Liver (tissue), 8 donors: ENCODE measurements at regions not wholly inside any gene's neighbourhood (a gene's known extent, or its start where the extent isn't known, plus 50 kb on each side); places are given as distances from the start of the nearest gene placed in this dataset.

Experiments
- DNase-seq: peaks from one replicate; pipeline ENCODE4 v3.0.0-alpha.2; 2017; ENCODE audit warnings: low spot score
- H3K27ac ChIP-seq, 2 donors: one replicate each; pipeline ENCODE4 v1.7.0; 2013; ENCODE audit warnings: inconsistent platforms in 2 of 2, low read length in 2 of 2, control low read depth in 1 of 2, low read depth in 1 of 2, mild to moderate bottlenecking in 1 of 2
- H3K27me3 ChIP-seq, 4 donors: one replicate each; pipeline versions ENCODE4 v1.6.1 to v1.7.0; 2013; ENCODE audit warnings: low read length in 3 of 4, inconsistent platforms in 1 of 4, mild to moderate bottlenecking in 1 of 4, moderate library complexity in 1 of 4; ENCODE audit not compliant: control insufficient read depth in 4 of 4, insufficient read depth in 4 of 4
- H3K36me3 ChIP-seq, 4 donors: one replicate each; pipeline versions ENCODE4 v1.6.1 to v1.7.0; 2013; ENCODE audit warnings: low read length in 3 of 4, mild to moderate bottlenecking in 3 of 4, low read depth in 1 of 4, moderate library complexity in 1 of 4; ENCODE audit not compliant: control insufficient read depth in 4 of 4, insufficient read depth in 3 of 4
- H3K4me1 ChIP-seq, 4 donors: one replicate each; pipeline versions ENCODE4 v1.6.1 to v1.7.0; 2013; ENCODE audit warnings: low read length in 3 of 4, mild to moderate bottlenecking in 3 of 4, moderate library complexity in 1 of 4; ENCODE audit not compliant: control insufficient read depth in 4 of 4, insufficient read depth in 4 of 4
- H3K4me3 ChIP-seq, 3 donors: one replicate each; pipeline versions ENCODE4 v1.6.1 to v1.7.0; 2013; ENCODE audit warnings: low read length in 3 of 3, control low read depth in 1 of 3, low read depth in 1 of 3, mild to moderate bottlenecking in 1 of 3
- H3K9ac ChIP-seq, 2 donors: one replicate each; pipeline ENCODE4 v1.7.0; 2013; ENCODE audit warnings: low read length in 2 of 2, mild to moderate bottlenecking in 2 of 2, moderate library complexity in 2 of 2, control low read depth in 1 of 2, low read depth in 1 of 2
- H3K9me3 ChIP-seq, 4 donors: one replicate each; pipeline versions ENCODE4 v1.6.1 to v1.7.0; 2013; ENCODE audit warnings: low read length in 3 of 4; ENCODE audit not compliant: control insufficient read depth in 4 of 4
- ATF3 ChIP-seq: IDR thresholded peaks from 2 replicates; pipeline ENCODE4 v1.6.1; 2016; ENCODE audit warnings: antibody characterized with exemption
- CTCF ChIP-seq: fragments of 150-350 bp; IDR thresholded peaks from 2 replicates; pipeline ENCODE4 v1.5.1; 2017; ENCODE audit warnings: improper control_type of control experiment, low read depth, low read length; ENCODE audit not compliant: missing input control
- EGR1 ChIP-seq, 2 donors: IDR thresholded peaks; 2 replicates each; pipeline ENCODE4 v1.6.1; 2016 to 2018; ENCODE audit warnings: antibody characterized with exemption in 2 of 2, low read depth in 2 of 2
- FOXA1 ChIP-seq: IDR thresholded peaks from 2 replicates; pipeline ENCODE4 v1.6.1; 2016; ENCODE audit warnings: antibody characterized with exemption
- FOXA2 ChIP-seq: IDR thresholded peaks from 2 replicates; pipeline ENCODE4 v1.6.1; 2016; ENCODE audit warnings: antibody characterized with exemption
- GABPA ChIP-seq, 2 donors: IDR thresholded peaks in 1 of 2; conservative IDR thresholded peaks in 1 of 2; 2 replicates each; pipeline ENCODE4 v1.6.1; 2016; ENCODE audit warnings: antibody characterized with exemption in 2 of 2, mild to moderate bottlenecking in 1 of 2, moderate library complexity in 1 of 2
- HNF4A ChIP-seq, 2 donors: conservative IDR thresholded peaks; 2 replicates each; pipeline ENCODE4 v1.6.1; 2016; ENCODE audit warnings: antibody characterized with exemption in 2 of 2, mild to moderate bottlenecking in 2 of 2
- HNF4G ChIP-seq: IDR thresholded peaks from 2 replicates; pipeline ENCODE4 v1.6.1; 2016; ENCODE audit warnings: antibody characterized with exemption
- JUND ChIP-seq, 2 donors: IDR thresholded peaks; 2 replicates each; pipeline ENCODE4 v1.6.1; 2016; ENCODE audit warnings: antibody characterized with exemption in 2 of 2
- MAX ChIP-seq: IDR thresholded peaks from 2 replicates; pipeline ENCODE4 v1.6.1; 2016; ENCODE audit warnings: antibody characterized with exemption
- NR2F2 ChIP-seq: IDR thresholded peaks from 2 replicates; pipeline ENCODE4 v1.6.1; 2016; ENCODE audit warnings: antibody characterized with exemption
- RAD21 ChIP-seq, 2 donors: IDR thresholded peaks; 2 replicates each; pipeline ENCODE4 v1.6.1; 2016; ENCODE audit warnings: antibody characterized with exemption in 2 of 2, mild to moderate bottlenecking in 2 of 2
- REST ChIP-seq: IDR thresholded peaks from 2 replicates; pipeline ENCODE4 v1.6.1; 2016; ENCODE audit warnings: antibody characterized with exemption, mild to moderate bottlenecking
- RXRA ChIP-seq, 2 donors: IDR thresholded peaks; 2 replicates each; pipeline ENCODE4 v1.6.1; 2017 to 2018; ENCODE audit warnings: antibody characterized with exemption in 2 of 2, mild to moderate bottlenecking in 1 of 2
- SP1 ChIP-seq: IDR thresholded peaks from 2 replicates; pipeline ENCODE4 v1.6.1; 2018; ENCODE audit warnings: antibody characterized with exemption, mild to moderate bottlenecking
- TAF1 ChIP-seq: conservative IDR thresholded peaks from 2 replicates; pipeline ENCODE4 v1.6.1; 2016; ENCODE audit warnings: antibody characterized with exemption, mild to moderate bottlenecking
- YY1 ChIP-seq: IDR thresholded peaks from 2 replicates; pipeline ENCODE4 v1.6.1; 2016; ENCODE audit warnings: antibody characterized with exemption, mild to moderate bottlenecking
- ZBTB33 ChIP-seq: IDR thresholded peaks from 2 replicates; pipeline ENCODE4 v1.6.1; 2016; ENCODE audit warnings: antibody characterized with exemption
- WGBS: extraction: QIAGEN DNeasy Blood & Tissue Kit; methylation state at CpG from one replicate; pipeline ENCODE4 v1.1.7; 2013; 5-methylcytosine and 5-hydroxymethylcytosine counted together
- donor health status: healthy.
- donor health status: healthy.
- donor health status: healthy.
- donor health status: healthy.
- donor health status: healthy.

- DNase-seq, result no peak
- WGBS, result 88% methylated on average over 1 of the region's 1 CpG
- Histone ChIP-seq H3K4me3 (no peak overlapping the region), H3K9ac (no peak overlapping the region), H3K4me1 (no peaks in the 10 kb centered on the region), H3K9me3 (no peaks in the 10 kb centered on the region), H3K27me3 (no peaks in the 10 kb centered on the region), H3K36me3 (no peaks in the 10 kb centered on the region), H3K27ac (no peak overlapping the region)
- no peak for TF ChIP-seq RAD21 (IDR thresholded peaks at IDR 0.05)
- no peak for TF ChIP-seq FOXA1
- no peak for TF ChIP-seq TAF1
- no peak for TF ChIP-seq MAX
- no peak for TF ChIP-seq EGR1 (IDR thresholded peaks at IDR 0.05; ENCODE audit: low read depth in 2 of 2)
- no peak for TF ChIP-seq REST
- no peak for TF ChIP-seq HNF4A (conservative IDR thresholded peaks at IDR 0.05)
- no peak for TF ChIP-seq FOXA2
These were observed 377.0 kb upstream of the VRK2 start for GRCh38 chr2:57669570-57669969.

GRCh38 chr2:57674025-57674424 is 372.6 kb upstream of the VRK2 start:
- Histone ChIP-seq H3K4me1 (no peaks in the 10 kb centered on the region), H3K27me3 (no peaks in the 10 kb centered on the region), H3K27ac (no peak overlapping the region), H3K9me3 (no peaks in the 10 kb centered on the region), H3K4me3 (no peak overlapping the region), H3K9ac (no peak overlapping the region), H3K36me3 (no peaks in the 10 kb centered on the region)
- no peak for TF ChIP-seq ATF3
- TF ChIP-seq FOXA1, result no peak
- no peak for TF ChIP-seq JUND (IDR thresholded peaks at IDR 0.05)
- no peak for TF ChIP-seq ZBTB33
- TF ChIP-seq FOXA2, result no peak
- TF ChIP-seq REST, result no peak
- no peak for TF ChIP-seq TAF1
- TF ChIP-seq HNF4G, result no peak
- no peak for TF ChIP-seq CTCF
- TF ChIP-seq YY1, result no peak
- TF ChIP-seq RAD21 (IDR thresholded peaks at IDR 0.05), result no peak
- TF ChIP-seq NR2F2, result no peak
- TF ChIP-seq SP1, result no peak
- no peak for TF ChIP-seq RXRA (IDR thresholded peaks at IDR 0.05)
- TF ChIP-seq GABPA (IDR thresholded peaks at IDR 0.05 in 1 of 2, conservative IDR thresholded peaks at IDR 0.05 in 1 of 2), result no peak
- no peak for TF ChIP-seq HNF4A (conservative IDR thresholded peaks at IDR 0.05)
- no peak for TF ChIP-seq MAX
- TF ChIP-seq EGR1 (IDR thresholded peaks at IDR 0.05; ENCODE audit: low read depth in 2 of 2), result no peak
- 57% methylated on average over 2 of the region's 2 CpGs for WGBS
- DNase-seq, result no peak
